ENCODE measurements at regions not wholly inside any gene's neighbourhood (a gene's known extent, or its start where the extent isn't known, plus 50 kb on each side); places are given as distances from the start of the nearest gene placed in this dataset.

- ChIA-PET POLR2A (ENCODE audit: unreplicated experiment) (interaction anchor here (0.6 kb wide), 1 partner anchor 807 kb away, joined by 7 read pairs; no protein-coding TSS in a partner anchor), CTCF (no interaction called here)
- Histone ChIP-seq H3K27ac (no peak overlapping the region), H4K20me1 (ENCODE audit: insufficient read depth) (no peaks in the 10 kb centered on the region), H2AFZ (no peak overlapping the region), H3K36me3 (ENCODE audit: low read depth) (no peaks in the 10 kb centered on the region), H3K9me3 (ENCODE audit: insufficient read depth, low read depth) (no peaks in the 10 kb centered on the region), H3F3A (ENCODE audit: insufficient read depth, low read depth) (no peaks in the 10 kb centered on the region), H3K9me2 (ENCODE audit: insufficient read depth) (no peaks in the 10 kb centered on the region), H3K4me1 (replicated peaks; ENCODE audit: insufficient read depth) (no peaks in the 10 kb centered on the region), H3K4me3 (no peak overlapping the region), H3K79me2 (ENCODE audit: low read depth) (no peaks in the 10 kb centered on the region), H3K4me2 (no peak overlapping the region), H3K27me3 (ENCODE audit: insufficient read depth, low read depth) (no peaks in the 10 kb centered on the region)
- intact Hi-C loops (cut with micrococcal nuclease; ENCODE audit: unreplicated experiment), result no loop called here
- DNase-seq, result no peak
- BruUV-seq (replicated peaks), result no TSS peak
- TF ChIP-seq CTCF (conservative IDR thresholded peaks at IDR 0.05), result no peak
- TF ChIP-seq EZH2 (IDR thresholded peaks at IDR 0.05; ENCODE audit: low read depth), result no peak
These were observed 663.7 kb downstream of the PLCL1 start for GRCh38 chr2:198468136-198468535.

- no TSS peak for BruUV-seq (replicated peaks)
- Histone ChIP-seq H3K4me2 (no peak overlapping the region), H3K4me1 (replicated peaks; ENCODE audit: insufficient read depth) (no peaks in the 10 kb centered on the region), H2AFZ (no peak overlapping the region), H3K27me3 (ENCODE audit: insufficient read depth, low read depth) (no peaks in the 10 kb centered on the region), H3F3A (ENCODE audit: insufficient read depth, low read depth) (no peaks in the 10 kb centered on the region), H3K27ac (no peak overlapping the region), H3K79me2 (ENCODE audit: low read depth) (no peaks in the 10 kb centered on the region), H3K36me3 (ENCODE audit: low read depth) (no peaks in the 10 kb centered on the region), H3K9me3 (ENCODE audit: insufficient read depth, low read depth) (no peaks in the 10 kb centered on the region), H3K4me3 (no peak overlapping the region), H3K9me2 (ENCODE audit: insufficient read depth) (no peaks in the 10 kb centered on the region), H4K20me1 (ENCODE audit: insufficient read depth) (no peaks in the 10 kb centered on the region)
- ChIA-PET CTCF (no interaction called here), POLR2A (ENCODE audit: unreplicated experiment) (no interaction called here)
- TF ChIP-seq EZH2 (IDR thresholded peaks at IDR 0.05; ENCODE audit: low read depth), result no peak
- TF ChIP-seq CTCF (conservative IDR thresholded peaks at IDR 0.05), result no peak
- no peak for DNase-seq
- intact Hi-C loops (cut with micrococcal nuclease; ENCODE audit: unreplicated experiment), result no loop called here
These were observed 661.6 kb downstream of the PLCL1 start for GRCh38 chr2:198465970-198466369.

- H3K4me3 ChIP-seq, result no peak overlapping the region
- intact Hi-C loops (cut with micrococcal nuclease; ENCODE audit: unreplicated experiment), result no loop called here
- no peak overlapping the region for H3K4me2 ChIP-seq
- no peaks in the 10 kb centered on the region for H4K20me1 ChIP-seq (ENCODE audit: insufficient read depth)
- no peaks in the 10 kb centered on the region for H3K36me3 ChIP-seq (ENCODE audit: low read depth)
- no peak overlapping the region for H2AFZ ChIP-seq
- H3K79me2 ChIP-seq (ENCODE audit: low read depth), result no peaks in the 10 kb centered on the region
- no peaks in the 10 kb centered on the region for H3K4me1 ChIP-seq (replicated peaks; ENCODE audit: insufficient read depth)
- ChIA-PET POLR2A (ENCODE audit: unreplicated experiment) (no interaction called here), CTCF (no interaction called here)
- TF ChIP-seq CTCF (conservative IDR thresholded peaks at IDR 0.05) (no peak), EZH2 (IDR thresholded peaks at IDR 0.05; ENCODE audit: low read depth) (no peak)
- H3K9me3 ChIP-seq (ENCODE audit: insufficient read depth, low read depth), result no peaks in the 10 kb centered on the region
- no peaks in the 10 kb centered on the region for H3K9me2 ChIP-seq (ENCODE audit: insufficient read depth)
- no peaks in the 10 kb centered on the region for H3F3A ChIP-seq (ENCODE audit: insufficient read depth, low read depth)
- BruUV-seq (replicated peaks), result no TSS peak
- DNase-seq, result no peak
- no peak overlapping the region for H3K27ac ChIP-seq
- H3K27me3 ChIP-seq (ENCODE audit: insufficient read depth, low read depth), result no peaks in the 10 kb centered on the region
These were observed 652.0 kb downstream of the PLCL1 start for GRCh38 chr2:198456418-198456817.

Data from PC-9 (cell line).